WTC11 (cell line): ENCODE measurements at regions not wholly inside any gene's neighbourhood (a gene's known extent, or its start where the extent isn't known, plus 50 kb on each side); places are given as distances from the start of the nearest gene placed in this dataset.

Experiments
- ATAC-seq: fragments of 200-7000 bp; cut with Tn5 transposase; 2 replicates; pipeline ENCODE4 v1.10.0; 2021; ENCODE audit warnings: mild to moderate bottlenecking, moderate library complexity
- CTCF ChIA-PET: fragments of 300-600 bp; sonication (Branson Sonifier 250); formaldehyde crosslinking; loops from one replicate; lab custom pipeline; 2021; ENCODE audit warnings: antibody characterized with exemption; lab: Charles Lee
- POLR2A ChIA-PET: fragments of 350-600 bp; sonication (Branson Sonifier 250); formaldehyde crosslinking; loops from one replicate; lab custom pipeline; 2021; ENCODE audit warnings: antibody characterized with exemption; lab: Charles Lee
- DNase-seq: peaks from one replicate; pipeline ENCODE4 v3.0.0; 2021; ENCODE audit warnings: low spot score
- H3K27ac Mint-ChIP-seq: 2 replicates; pipeline ENCODE4 v1.8.0; 2021; ENCODE audit warnings: mixed read lengths
- H3K27me3 Mint-ChIP-seq: 2 replicates; pipeline ENCODE4 v1.8.0; 2021; ENCODE audit warnings: low read depth, mild to moderate bottlenecking, moderate library complexity, mixed read lengths
- H3K36me3 Mint-ChIP-seq: 2 replicates; pipeline ENCODE4 v1.8.0; 2021; ENCODE audit warnings: mixed read lengths
- H3K4me1 Mint-ChIP-seq: 2 replicates; pipeline ENCODE4 v1.8.0; 2022; ENCODE audit warnings: mixed read lengths
- H3K4me3 Mint-ChIP-seq: 2 replicates; pipeline ENCODE4 v1.8.0; 2021; ENCODE audit warnings: mild to moderate bottlenecking, moderate library complexity, mixed read lengths
- H3K9me3 Mint-ChIP-seq: 2 replicates; pipeline ENCODE4 v1.8.0; 2021; ENCODE audit warnings: mixed read lengths
- ATF2 ChIP-seq: sonication (generic); formaldehyde crosslinking; IDR thresholded peaks from 2 replicates; pipeline ENCODE4 v1.8.1; 2022; ENCODE audit warnings: low read depth, missing genetic modification reagents, borderline replicate concordance
- ATF3 ChIP-seq: sonication (generic); formaldehyde crosslinking; conservative IDR thresholded peaks from 2 replicates; pipeline ENCODE4 v1.8.1; 2022; ENCODE audit warnings: mild to moderate bottlenecking, missing genetic modification reagents
- CBFB ChIP-seq: sonication (generic); formaldehyde crosslinking; IDR thresholded peaks from 2 replicates; pipeline ENCODE4 v1.8.1; 2022; ENCODE audit warnings: mild to moderate bottlenecking, low read depth, missing genetic modification reagents
- ELF4 ChIP-seq: sonication (generic); formaldehyde crosslinking; IDR thresholded peaks from 2 replicates; pipeline ENCODE4 v1.8.1; 2022; ENCODE audit warnings: low read depth, mild to moderate bottlenecking, moderate library complexity, missing genetic modification reagents
- EMX1 ChIP-seq: fragments of 250-450 bp; sonication (Bioruptor Pico); IDR thresholded peaks from 2 replicates; pipeline ENCODE4 v1.8.0; 2021; ENCODE audit warnings: mild to moderate bottlenecking
- FOXJ3 ChIP-seq: sonication (generic); formaldehyde crosslinking; IDR thresholded peaks from 2 replicates; pipeline ENCODE4 v1.9.0; 2021; ENCODE audit warnings: missing genetic modification reagents, mild to moderate bottlenecking, borderline replicate concordance
- HMGA2 ChIP-seq: fragments of 250-450 bp; sonication (Bioruptor Pico); IDR thresholded peaks from 2 replicates; pipeline ENCODE4 v1.4.0; 2021; ENCODE audit warnings: mild to moderate bottlenecking, moderate library complexity
- IRF1 ChIP-seq: sonication (generic); formaldehyde crosslinking; IDR thresholded peaks from 2 replicates; pipeline ENCODE4 v1.8.0; 2023; ENCODE audit warnings: missing genetic modification reagents
- MLX ChIP-seq: sonication (generic); formaldehyde crosslinking; IDR thresholded peaks from 2 replicates; pipeline ENCODE4 v1.8.1; 2023; ENCODE audit warnings: mild to moderate bottlenecking, missing genetic modification reagents, moderate library complexity
- NFYB ChIP-seq: sonication (generic); formaldehyde crosslinking; conservative IDR thresholded peaks from 2 replicates; pipeline ENCODE4 v1.8.0; 2022; ENCODE audit warnings: low read depth, missing genetic modification reagents
- NR2C2 ChIP-seq: sonication (generic); formaldehyde crosslinking; IDR thresholded peaks from 2 replicates; pipeline ENCODE4 v1.8.0; 2022; ENCODE audit warnings: mild to moderate bottlenecking, missing genetic modification reagents
- NR3C1 ChIP-seq: sonication (generic); formaldehyde crosslinking; conservative IDR thresholded peaks from 2 replicates; pipeline ENCODE4 v1.8.1; 2023; ENCODE audit warnings: low read depth, mild to moderate bottlenecking, missing genetic modification reagents
- OVOL2 ChIP-seq: fragments of 250-450 bp; sonication (Bioruptor Pico); IDR thresholded peaks from 2 replicates; pipeline ENCODE4 v1.9.0; 2021; ENCODE audit warnings: mild to moderate bottlenecking, borderline replicate concordance
- SMAD4 ChIP-seq: sonication (generic); formaldehyde crosslinking; IDR thresholded peaks from 2 replicates; pipeline ENCODE4 v1.8.0; 2022; ENCODE audit warnings: mild to moderate bottlenecking, missing genetic modification reagents
- SOX15 ChIP-seq: fragments of 250-450 bp; sonication (Bioruptor Pico); IDR thresholded peaks from 2 replicates; pipeline ENCODE4 v1.9.0; 2021; ENCODE audit warnings: mild to moderate bottlenecking
- STAT6 ChIP-seq: sonication (generic); formaldehyde crosslinking; conservative IDR thresholded peaks from 2 replicates; pipeline ENCODE4 v1.8.1; 2023; ENCODE audit warnings: mild to moderate bottlenecking, low read depth, missing genetic modification reagents, moderate library complexity
- TEAD4 ChIP-seq: sonication (generic); formaldehyde crosslinking; IDR thresholded peaks from 2 replicates; pipeline ENCODE4 v1.8.0; 2022; ENCODE audit warnings: mild to moderate bottlenecking, missing genetic modification reagents
- ZBTB21 ChIP-seq: sonication (generic); formaldehyde crosslinking; IDR thresholded peaks from 2 replicates; pipeline ENCODE4 v1.8.1; 2023; ENCODE audit warnings: mild to moderate bottlenecking, missing genetic modification reagents, borderline replicate concordance
- ZNF263 ChIP-seq: sonication (generic); formaldehyde crosslinking; IDR thresholded peaks from 2 replicates; pipeline ENCODE4 v1.8.1; 2022; ENCODE audit warnings: low read depth, mild to moderate bottlenecking, moderate library complexity, missing genetic modification reagents
- TF ChIP-seq, protein P1 (sequence below): sonication (generic); formaldehyde crosslinking; IDR thresholded peaks from 2 replicates; pipeline ENCODE4 v1.8.0; 2022; ENCODE audit warnings: mild to moderate bottlenecking, missing genetic modification reagents
- TF ChIP-seq, protein P2 (sequence below): sonication (generic); formaldehyde crosslinking; IDR thresholded peaks from 2 replicates; pipeline ENCODE4 v1.8.1; 2023; ENCODE audit warnings: mild to moderate bottlenecking, missing genetic modification reagents, borderline replicate concordance

DNA sequence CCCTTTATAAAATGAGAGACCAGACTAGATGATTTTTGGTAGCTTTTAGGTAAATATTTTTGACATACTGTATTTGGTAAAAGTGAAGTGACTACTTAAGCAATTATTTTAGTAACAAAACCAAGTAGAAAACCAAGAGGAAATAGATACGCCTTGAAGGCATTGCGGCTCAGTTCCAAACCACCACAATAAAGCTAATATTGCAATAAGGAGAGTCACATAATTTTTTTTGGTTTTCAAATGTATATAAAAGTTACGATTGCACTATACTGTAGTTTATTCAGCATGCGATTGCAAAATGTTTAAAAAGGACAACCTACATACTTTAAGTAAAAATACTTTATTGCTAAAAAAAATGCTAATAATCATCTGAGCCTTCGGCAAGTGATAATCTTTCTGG, 581.7 kb upstream of the POT1 start:
- ATAC-seq (no peak), DNase-seq (no peak)
- H3K27me3 Mint-ChIP-seq, result peaks cover 2% of the 10 kb centered on the region; the same call in 1 of the 2 replicates
- H3K4me3 Mint-ChIP-seq, result no peak overlapping the region
- H3K9me3 Mint-ChIP-seq, result peaks cover 13% of the 10 kb centered on the region
- POLR2A ChIA-PET, result no interaction called here
- H3K27ac Mint-ChIP-seq, result no peak overlapping the region
- TF ChIP-seq NR2C2 (CRISPR knock-in tag), result no peak
- TF ChIP-seq SOX15 (CRISPR knock-in tag), result no peak
- TF ChIP-seq HMGA2 (CRISPR knock-in tag), result no peak
- TF ChIP-seq, protein P1, sequence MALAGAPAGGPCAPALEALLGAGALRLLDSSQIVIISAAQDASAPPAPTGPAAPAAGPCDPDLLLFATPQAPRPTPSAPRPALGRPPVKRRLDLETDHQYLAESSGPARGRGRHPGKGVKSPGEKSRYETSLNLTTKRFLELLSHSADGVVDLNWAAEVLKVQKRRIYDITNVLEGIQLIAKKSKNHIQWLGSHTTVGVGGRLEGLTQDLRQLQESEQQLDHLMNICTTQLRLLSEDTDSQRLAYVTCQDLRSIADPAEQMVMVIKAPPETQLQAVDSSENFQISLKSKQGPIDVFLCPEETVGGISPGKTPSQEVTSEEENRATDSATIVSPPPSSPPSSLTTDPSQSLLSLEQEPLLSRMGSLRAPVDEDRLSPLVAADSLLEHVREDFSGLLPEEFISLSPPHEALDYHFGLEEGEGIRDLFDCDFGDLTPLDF (CRISPR knock-in tag), result no peak
- TF ChIP-seq EMX1 (CRISPR knock-in tag), result no peak
- TF ChIP-seq, protein P2, sequence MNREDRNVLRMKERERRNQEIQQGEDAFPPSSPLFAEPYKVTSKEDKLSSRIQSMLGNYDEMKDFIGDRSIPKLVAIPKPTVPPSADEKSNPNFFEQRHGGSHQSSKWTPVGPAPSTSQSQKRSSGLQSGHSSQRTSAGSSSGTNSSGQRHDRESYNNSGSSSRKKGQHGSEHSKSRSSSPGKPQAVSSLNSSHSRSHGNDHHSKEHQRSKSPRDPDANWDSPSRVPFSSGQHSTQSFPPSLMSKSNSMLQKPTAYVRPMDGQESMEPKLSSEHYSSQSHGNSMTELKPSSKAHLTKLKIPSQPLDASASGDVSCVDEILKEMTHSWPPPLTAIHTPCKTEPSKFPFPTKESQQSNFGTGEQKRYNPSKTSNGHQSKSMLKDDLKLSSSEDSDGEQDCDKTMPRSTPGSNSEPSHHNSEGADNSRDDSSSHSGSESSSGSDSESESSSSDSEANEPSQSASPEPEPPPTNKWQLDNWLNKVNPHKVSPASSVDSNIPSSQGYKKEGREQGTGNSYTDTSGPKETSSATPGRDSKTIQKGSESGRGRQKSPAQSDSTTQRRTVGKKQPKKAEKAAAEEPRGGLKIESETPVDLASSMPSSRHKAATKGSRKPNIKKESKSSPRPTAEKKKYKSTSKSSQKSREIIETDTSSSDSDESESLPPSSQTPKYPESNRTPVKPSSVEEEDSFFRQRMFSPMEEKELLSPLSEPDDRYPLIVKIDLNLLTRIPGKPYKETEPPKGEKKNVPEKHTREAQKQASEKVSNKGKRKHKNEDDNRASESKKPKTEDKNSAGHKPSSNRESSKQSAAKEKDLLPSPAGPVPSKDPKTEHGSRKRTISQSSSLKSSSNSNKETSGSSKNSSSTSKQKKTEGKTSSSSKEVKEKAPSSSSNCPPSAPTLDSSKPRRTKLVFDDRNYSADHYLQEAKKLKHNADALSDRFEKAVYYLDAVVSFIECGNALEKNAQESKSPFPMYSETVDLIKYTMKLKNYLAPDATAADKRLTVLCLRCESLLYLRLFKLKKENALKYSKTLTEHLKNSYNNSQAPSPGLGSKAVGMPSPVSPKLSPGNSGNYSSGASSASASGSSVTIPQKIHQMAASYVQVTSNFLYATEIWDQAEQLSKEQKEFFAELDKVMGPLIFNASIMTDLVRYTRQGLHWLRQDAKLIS (CRISPR knock-in tag), result no peak
- no peak for TF ChIP-seq ZBTB21
- no peak for TF ChIP-seq TEAD4 (CRISPR knock-in tag)
- TF ChIP-seq NFYB (CRISPR knock-in tag), result no peak
- TF ChIP-seq SMAD4 (CRISPR knock-in tag), result no peak
- CTCF ChIA-PET, result no interaction called here
- peaks cover 9% of the 10 kb centered on the region for H3K4me1 Mint-ChIP-seq
- H3K36me3 Mint-ChIP-seq, result no peaks in the 10 kb centered on the region

DNA sequence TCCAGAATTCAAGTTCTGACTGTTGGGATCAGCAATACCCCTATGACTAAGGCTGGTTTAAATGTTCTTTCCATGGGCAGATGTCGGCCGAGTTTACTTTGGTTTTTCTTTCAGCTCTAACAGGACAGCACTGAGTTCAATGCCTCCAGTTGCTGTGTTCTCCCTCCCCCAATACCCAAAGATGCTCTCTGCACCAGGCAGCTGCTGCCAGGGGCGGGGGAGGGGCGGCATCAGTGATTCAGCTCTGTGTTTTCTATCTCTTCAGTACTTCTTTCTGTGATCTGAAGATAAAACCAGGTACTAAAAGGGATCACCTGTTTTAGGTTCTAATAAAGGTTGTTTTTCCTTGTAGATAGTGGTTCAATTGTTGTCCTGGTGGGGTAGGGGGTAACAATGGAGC, 576.7 kb upstream of the POT1 start:
- Mint-ChIP-seq H3K4me1 (peaks cover 28% of the 10 kb centered on the region), H3K27ac (no peak overlapping the region), H3K9me3 (no peaks in the 10 kb centered on the region), H3K27me3 (peaks cover 3% of the 10 kb centered on the region; the same call in 1 of the 2 replicates)
- CTCF ChIA-PET, result no interaction called here
- no peak for TF ChIP-seq NR2C2 (CRISPR knock-in tag)
- no peak for TF ChIP-seq NR3C1 (CRISPR knock-in tag)
- TF ChIP-seq STAT6 (CRISPR knock-in tag), result no peak
- no peak for TF ChIP-seq OVOL2 (CRISPR knock-in tag)
- no peak for TF ChIP-seq FOXJ3
- no peak for TF ChIP-seq CBFB (CRISPR knock-in tag)
- TF ChIP-seq, all 79 proteins: peak for 0
- ATAC-seq, result no peak; the same call in 1 of the 2 replicates
- DNase-seq, result peak; percentile 23
- POLR2A ChIA-PET, result no interaction called here
- no peak overlapping the region for H3K4me3 Mint-ChIP-seq
- H3K36me3 Mint-ChIP-seq, result no peaks in the 10 kb centered on the region

DNA sequence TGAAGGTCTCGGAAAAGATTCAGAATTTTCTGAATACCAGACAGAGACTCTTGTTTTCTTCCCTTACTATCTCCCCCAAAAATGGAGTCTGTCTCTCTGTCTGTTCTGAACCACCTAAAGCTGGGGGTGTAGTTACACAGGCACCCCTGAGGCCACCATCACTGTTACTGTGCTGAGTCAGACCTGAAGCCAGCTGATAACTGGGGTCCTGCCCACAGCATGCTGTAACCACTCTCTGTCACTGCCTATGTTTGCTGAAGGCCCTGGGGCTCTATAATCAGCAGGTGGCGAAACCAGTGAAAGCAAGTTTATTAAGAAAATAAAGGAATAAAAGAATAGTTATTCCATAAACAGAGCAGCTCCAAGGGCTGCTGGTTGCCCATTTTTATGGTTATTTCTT, 575.2 kb upstream of the POT1 start:
- H3K4me3 Mint-ChIP-seq, result no peak overlapping the region
- peaks cover 5% of the 10 kb centered on the region for H3K9me3 Mint-ChIP-seq
- CTCF ChIA-PET, result no interaction called here
- ATAC-seq (peak; percentile 72), DNase-seq (no peak)
- H3K4me1 Mint-ChIP-seq, result peaks cover 28% of the 10 kb centered on the region
- POLR2A ChIA-PET, result no interaction called here
- no peaks in the 10 kb centered on the region for H3K36me3 Mint-ChIP-seq
- H3K27me3 Mint-ChIP-seq, result peaks cover 3% of the 10 kb centered on the region; the same call in 1 of the 2 replicates
- H3K27ac Mint-ChIP-seq, result no peak overlapping the region
- TF ChIP-seq ATF2 (CRISPR knock-in tag) (no peak), ELF4 (no peak), IRF1 (CRISPR knock-in tag) (no peak), ZNF263 (CRISPR knock-in tag) (no peak), ATF3 (CRISPR knock-in tag) (no peak), MLX (CRISPR knock-in tag) (no peak)
